HG02571 (cell line): ENCODE measurements at regions not wholly inside any gene's neighbourhood (a gene's known extent, or its start where the extent isn't known, plus 50 kb on each side); places are given as distances from the start of the nearest gene placed in this dataset.
"Not testable (repeated sequence)": the region's sequence is repeated elsewhere in the genome, so short reads cannot be mapped to it uniquely, and the experiment has no call there.

Experiments used
- ATAC-seq: cut with Tn5 transposase; IDR thresholded peaks from one replicate; pipeline ENCODE4 v1.9.1; 2021; ENCODE audit warnings: mild to moderate bottlenecking, moderate library complexity; ENCODE audit not compliant: unreplicated experiment

DNA sequence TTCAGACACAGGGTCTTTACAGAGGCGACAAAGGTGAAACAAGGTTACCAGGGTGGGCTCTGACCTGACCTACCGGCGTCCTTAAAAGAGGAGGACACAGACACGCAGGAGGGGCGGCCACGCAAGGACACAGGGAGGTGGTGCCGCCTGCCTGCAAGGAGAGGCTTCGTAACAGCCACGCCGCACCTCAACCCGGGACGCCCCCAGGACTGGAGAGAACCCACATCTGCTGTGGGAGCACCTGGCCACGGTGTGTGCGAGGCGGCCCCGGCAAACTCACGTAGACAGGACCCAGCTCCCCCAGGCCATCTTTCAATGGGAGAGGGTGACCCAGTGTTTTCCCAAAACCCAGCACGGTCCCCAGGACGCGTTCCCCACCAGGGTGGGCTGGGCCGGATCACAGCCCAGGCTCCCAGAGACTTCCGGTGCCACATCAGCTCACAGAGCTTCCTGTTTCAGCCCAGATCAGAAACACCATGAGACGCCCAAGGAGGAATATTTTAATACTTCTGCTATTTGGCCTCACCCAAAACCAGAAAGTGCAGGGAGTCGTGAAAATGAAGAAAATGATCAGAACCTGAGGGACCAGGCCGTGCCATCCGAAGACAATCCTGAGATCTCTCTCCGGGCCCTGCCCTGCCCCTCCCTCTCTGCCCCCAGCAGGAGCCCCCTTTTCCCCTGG, 5417.4 kb upstream of the TPTE start:
- not testable (repeated sequence) for ATAC-seq

GRCh38 chr21:5104562-5104928, 5416.8 kb upstream of the TPTE start:
- not testable (repeated sequence) for ATAC-seq

- ATAC-seq: peak; percentile 34
Observed at GRCh38 chr21:5105939-5106708, 5415.3 kb upstream of the TPTE start.

DNA sequence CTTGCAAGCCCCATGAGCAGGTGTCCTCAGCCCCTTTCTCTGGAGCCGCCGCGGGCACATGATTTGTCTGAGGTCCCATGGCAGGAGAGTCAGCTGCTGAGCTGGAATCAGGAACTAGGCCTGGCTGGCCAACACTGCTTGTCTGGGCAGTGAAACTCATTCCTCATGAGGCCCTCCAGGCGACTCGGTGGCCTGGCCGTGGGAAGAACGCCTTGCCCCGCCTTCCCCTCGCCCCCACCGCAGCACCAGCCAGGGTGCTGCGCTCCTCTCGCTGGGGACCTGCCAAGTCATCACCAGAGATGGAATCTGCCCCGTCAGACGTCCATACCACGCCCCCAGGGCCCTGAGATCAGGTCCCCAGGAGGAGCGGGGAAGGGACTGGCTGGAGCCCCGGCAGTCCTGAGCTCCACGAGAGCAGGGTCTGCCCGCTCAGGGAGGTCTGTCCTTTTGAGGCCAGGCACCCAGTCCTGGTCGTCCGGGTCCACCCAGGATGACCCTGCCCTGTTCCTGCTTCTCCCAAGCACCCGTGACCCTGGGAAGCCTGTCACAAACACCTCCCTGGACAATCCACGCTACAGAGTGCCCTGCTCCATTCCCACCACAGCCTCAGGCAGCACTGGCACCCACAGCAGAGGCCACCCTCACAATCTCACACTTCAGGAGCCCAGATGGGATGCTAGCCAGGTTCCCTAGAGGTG, 5414.5 kb upstream of the TPTE start:
- peak; percentile 26 for ATAC-seq

DNA sequence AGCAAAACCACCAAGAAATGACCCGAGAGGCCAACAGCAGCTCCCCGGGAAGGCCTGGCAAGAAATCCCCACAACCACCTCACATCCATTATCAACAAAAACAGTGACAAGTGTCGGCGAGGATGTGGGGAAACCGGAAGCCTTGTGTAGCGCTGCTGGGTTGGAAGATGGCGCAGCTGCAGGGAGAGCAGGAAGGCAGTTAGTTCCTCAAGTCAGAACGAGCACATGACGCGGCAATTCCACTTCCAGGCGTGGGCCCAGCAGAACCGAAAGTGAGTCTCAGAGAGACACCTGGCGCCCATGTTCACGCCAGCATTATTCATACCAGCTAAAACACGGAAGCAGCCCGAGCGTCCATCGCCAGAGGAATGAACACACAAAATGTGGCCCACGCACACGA, 5413.7 kb upstream of the TPTE start:
- not testable (repeated sequence) for ATAC-seq

- ATAC-seq: not testable (repeated sequence)
Observed at GRCh38 chr21:5108048-5108775, 5413.2 kb upstream of the TPTE start.

- ATAC-seq: not testable (repeated sequence)
Observed at GRCh38 chr21:5111197-5111596, 5410.2 kb upstream of the TPTE start.

DNA sequence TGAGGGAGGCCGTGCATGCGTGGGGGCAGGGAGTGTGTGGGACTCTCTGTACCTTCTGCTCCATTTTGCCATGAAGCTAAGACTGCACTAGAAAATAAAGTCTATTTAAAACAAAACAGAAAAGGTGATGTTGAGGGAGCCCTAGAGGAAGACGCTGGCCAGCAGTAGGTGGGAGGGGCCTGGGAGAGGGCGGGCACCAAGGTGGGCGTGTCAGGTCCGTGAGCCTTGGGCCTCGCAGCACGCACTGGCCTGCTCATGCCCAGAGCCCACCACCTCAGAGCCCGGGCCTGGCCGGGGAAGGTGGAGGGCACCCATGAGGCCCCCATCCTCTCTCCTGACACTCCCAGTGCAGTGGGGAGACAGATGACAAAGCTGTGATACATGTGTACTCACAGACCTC, 5408.3 kb upstream of the TPTE start:
- not testable (repeated sequence) for ATAC-seq

DNA sequence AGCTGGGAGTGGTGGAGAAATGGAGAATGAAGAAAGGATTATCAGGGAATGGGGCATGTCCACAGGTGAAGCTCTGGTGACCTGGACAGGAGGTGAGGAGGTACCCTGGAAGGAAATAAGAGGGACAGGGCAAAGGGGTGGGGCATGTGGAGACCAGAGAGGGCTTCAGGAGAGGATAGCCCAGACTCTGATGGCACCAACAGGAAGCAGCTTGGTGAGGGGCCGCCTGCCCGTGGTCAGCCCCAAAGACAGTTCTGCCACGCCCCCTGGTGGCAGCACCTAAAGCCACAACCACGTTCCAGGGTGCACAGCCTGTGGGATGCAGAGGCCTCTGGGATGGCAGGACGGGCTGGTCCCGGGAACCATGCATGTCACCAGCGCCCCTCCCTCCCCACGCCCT, 5406.9 kb upstream of the TPTE start:
- ATAC-seq: not testable (repeated sequence)

- ATAC-seq: not testable (repeated sequence)
Observed at GRCh38 chr21:5114893-5115645, 5406.3 kb upstream of the TPTE start.

DNA sequence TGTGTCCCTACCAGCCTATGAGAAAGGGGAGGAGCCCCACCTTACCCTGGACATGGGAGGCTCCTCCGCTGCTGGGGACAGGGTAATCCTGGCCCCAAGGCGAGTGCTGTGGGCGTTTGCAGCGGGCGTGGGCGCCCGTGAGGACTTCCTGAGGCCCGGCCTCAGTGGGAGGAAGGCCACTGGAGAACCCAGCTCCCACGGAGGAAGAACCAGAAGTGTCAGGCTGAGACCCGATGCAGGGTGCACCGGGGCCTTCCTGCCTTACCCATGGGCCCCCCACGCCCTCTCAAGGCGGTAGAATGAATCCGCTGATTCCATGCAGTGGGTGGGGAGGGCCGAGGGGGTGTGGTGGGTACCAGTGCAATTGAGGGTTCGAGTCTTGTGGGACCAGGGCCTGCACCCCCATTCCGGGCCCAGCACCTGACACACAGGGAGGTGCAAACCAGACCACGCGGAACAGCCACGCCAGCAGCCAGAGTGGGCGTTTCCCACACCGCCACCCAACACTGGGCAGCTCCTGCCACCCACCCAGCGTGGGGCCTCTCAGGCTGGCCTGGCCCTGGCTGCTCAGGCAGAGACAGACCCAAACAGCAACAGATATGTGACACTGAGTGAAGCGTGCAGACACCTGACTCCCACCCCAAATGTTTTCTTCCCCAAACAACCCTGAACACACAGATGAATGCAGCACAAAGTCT, 5405.6 kb upstream of the TPTE start:
- not testable (repeated sequence) for ATAC-seq

GRCh38 chr21:5116344-5117123, 5404.8 kb upstream of the TPTE start:
- ATAC-seq: not testable (repeated sequence)

DNA sequence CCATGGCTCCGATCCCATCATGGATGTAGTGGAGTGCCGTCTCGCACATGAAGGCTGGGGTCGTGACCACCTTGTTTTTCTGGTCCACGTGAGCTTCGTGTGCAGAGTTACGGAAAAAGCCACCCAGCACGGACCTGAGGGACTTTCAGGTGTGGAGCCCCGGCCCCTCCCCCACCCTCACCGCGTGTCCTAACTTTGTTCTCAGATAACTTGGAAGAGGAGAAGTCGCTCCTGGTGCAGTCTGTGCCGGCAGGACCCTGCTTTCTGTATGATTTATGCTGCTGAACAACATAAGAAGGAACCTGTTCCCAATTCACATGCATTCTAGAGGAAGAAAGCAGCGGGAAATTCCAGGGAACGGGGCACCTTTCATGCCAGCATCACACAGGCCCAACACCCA, 5404.2 kb upstream of the TPTE start:
- not testable (repeated sequence) for ATAC-seq

- ATAC-seq: not testable (repeated sequence)
Observed at GRCh38 chr21:5117666-5118295, 5403.6 kb upstream of the TPTE start.

DNA sequence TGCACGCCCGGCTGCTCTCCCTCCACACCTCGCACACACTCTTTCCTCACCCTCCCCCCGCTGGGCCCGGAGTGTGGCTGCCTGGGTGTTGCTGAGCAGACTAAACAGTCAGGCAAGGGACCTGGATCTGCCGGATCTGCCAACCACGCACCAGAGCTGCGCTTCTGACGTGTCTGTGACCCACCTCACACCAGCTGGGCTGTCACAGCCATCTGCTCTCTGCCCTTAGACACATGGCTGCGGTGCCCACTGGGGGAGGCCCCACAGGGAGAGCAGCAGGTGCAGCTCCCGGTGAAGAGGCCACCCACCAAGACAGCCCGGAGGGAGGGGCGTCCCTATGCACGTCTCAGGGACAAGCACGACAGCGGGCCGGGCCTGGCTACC, 5403.1 kb upstream of the TPTE start:
- not testable (repeated sequence) for ATAC-seq

GRCh38 chr21:5119179-5119578, 5402.2 kb upstream of the TPTE start:
- ATAC-seq: not testable (repeated sequence)

GRCh38 chr21:5121399-5121798, 5400.0 kb upstream of the TPTE start:
- not testable (repeated sequence) for ATAC-seq

- not testable (repeated sequence) for ATAC-seq
Observed at GRCh38 chr21:5121849-5122248, 5399.5 kb upstream of the TPTE start.
